ENCODE measurements at regions not wholly inside any gene's neighbourhood (a gene's known extent, or its start where the extent isn't known, plus 50 kb on each side); places are given as distances from the start of the nearest gene placed in this dataset.

- Histone ChIP-seq H3K36me3 (replicated peaks in 1 of 2; ENCODE audit: control extremely low read depth in 1 of 2, control insufficient read depth in 1 of 2, extremely low read depth in 1 of 2, insufficient read depth in 2 of 2, low read length in 1 of 2) (no peaks in the 10 kb centered on the region), H2AFZ (ENCODE audit: insufficient read depth, low read depth, low read length, poor library complexity, severe bottlenecking) (no peak overlapping the region), H3K4me1 (ENCODE audit: control insufficient read depth in 2 of 2, insufficient read depth in 2 of 2, low read length in 2 of 2) (no peaks in the 10 kb centered on the region), H4K20me1 (ENCODE audit: control insufficient read depth, insufficient read depth, low read length, poor library complexity, severe bottlenecking) (no peaks in the 10 kb centered on the region), H3K27me3 (replicated peaks in 1 of 4; ENCODE audit: control extremely low read depth in 1 of 4, control insufficient read depth in 3 of 4, insufficient read depth in 4 of 4, low read length in 3 of 4) (no peaks in the 10 kb centered on the region), H3K4me2 (replicated peaks; ENCODE audit: low read depth, low read length, poor library complexity, severe bottlenecking) (no peak overlapping the region), H3K27ac (ENCODE audit: low read length in 2 of 2) (no peak overlapping the region), H3K9me3 (ENCODE audit: control extremely low read depth in 1 of 3, control insufficient read depth in 2 of 3, insufficient read depth in 1 of 3, low read length in 2 of 3) (no peaks in the 10 kb centered on the region), H3K4me3 (ENCODE audit: control extremely low read depth in 1 of 5, extremely low read depth in 1 of 5, insufficient read depth in 1 of 5, low read depth in 2 of 5, low read length in 4 of 5) (no peak overlapping the region), H3K79me2 (ENCODE audit: control insufficient read depth, insufficient read depth, low read length) (no peaks in the 10 kb centered on the region), H3K9ac (ENCODE audit: low read length) (no peak overlapping the region)
- Mint-ChIP-seq H3K4me1 (no peaks in the 10 kb centered on the region), H3K27ac (no peak overlapping the region), H3K9me3 (ENCODE audit: insufficient read depth) (no peaks in the 10 kb centered on the region), H3K4me3 (no peak overlapping the region), H3K27me3 (no peaks in the 10 kb centered on the region)
- ChIA-PET CTCF (no interaction called here), POLR2A (no interaction called here)
- TF ChIP-seq CTCF (IDR thresholded peaks at IDR 0.05) (no peak), EZH2 (IDR thresholded peaks at IDR 0.05; ENCODE audit: borderline replicate concordance, insufficient read depth, low read depth, low read length, poor library complexity, severe bottlenecking) (no peak)
- no peak for DNase-seq
- intact Hi-C loops (cut with micrococcal nuclease), result no loop called here
- WGBS (ENCODE audit: insufficient coverage), result no CpG with 5 or more reads among the region's 3 CpGs
- no peak for ATAC-seq (ENCODE audit: low read depth)
These were observed 90.6 kb downstream of the ATP6V1G3 start for GRCh38 chr1:198449727-198450433.

GRCh38 chr1:198449261-198449660 is 91.2 kb downstream of the ATP6V1G3 start:
- Histone ChIP-seq H3K27me3 (replicated peaks in 1 of 4; ENCODE audit: control extremely low read depth in 1 of 4, control insufficient read depth in 3 of 4, insufficient read depth in 4 of 4, low read length in 3 of 4) (no peaks in the 10 kb centered on the region), H3K36me3 (replicated peaks in 1 of 2; ENCODE audit: control extremely low read depth in 1 of 2, control insufficient read depth in 1 of 2, extremely low read depth in 1 of 2, insufficient read depth in 2 of 2, low read length in 1 of 2) (no peaks in the 10 kb centered on the region), H3K9ac (ENCODE audit: low read length) (no peak overlapping the region), H3K4me1 (ENCODE audit: control insufficient read depth in 2 of 2, insufficient read depth in 2 of 2, low read length in 2 of 2) (no peaks in the 10 kb centered on the region), H3K27ac (ENCODE audit: low read length in 2 of 2) (no peak overlapping the region), H3K4me2 (replicated peaks; ENCODE audit: low read depth, low read length, poor library complexity, severe bottlenecking) (no peak overlapping the region), H3K9me3 (ENCODE audit: control extremely low read depth in 1 of 3, control insufficient read depth in 2 of 3, insufficient read depth in 1 of 3, low read length in 2 of 3) (no peaks in the 10 kb centered on the region), H4K20me1 (ENCODE audit: control insufficient read depth, insufficient read depth, low read length, poor library complexity, severe bottlenecking) (no peaks in the 10 kb centered on the region), H3K79me2 (ENCODE audit: control insufficient read depth, insufficient read depth, low read length) (no peaks in the 10 kb centered on the region), H3K4me3 (ENCODE audit: control extremely low read depth in 1 of 5, extremely low read depth in 1 of 5, insufficient read depth in 1 of 5, low read depth in 2 of 5, low read length in 4 of 5) (no peak overlapping the region), H2AFZ (ENCODE audit: insufficient read depth, low read depth, low read length, poor library complexity, severe bottlenecking) (no peak overlapping the region)
- ChIA-PET POLR2A (no interaction called here), CTCF (no interaction called here)
- TF ChIP-seq CTCF (IDR thresholded peaks at IDR 0.05) (no peak), EZH2 (IDR thresholded peaks at IDR 0.05; ENCODE audit: borderline replicate concordance, insufficient read depth, low read depth, low read length, poor library complexity, severe bottlenecking) (no peak)
- ATAC-seq (ENCODE audit: low read depth) (no peak), DNase-seq (no peak)
- H3K27me3 Mint-ChIP-seq, result no peaks in the 10 kb centered on the region
- H3K4me3 Mint-ChIP-seq, result no peak overlapping the region
- H3K9me3 Mint-ChIP-seq (ENCODE audit: insufficient read depth), result no peaks in the 10 kb centered on the region
- H3K27ac Mint-ChIP-seq, result no peak overlapping the region
- intact Hi-C loops (cut with micrococcal nuclease), result no loop called here
- H3K4me1 Mint-ChIP-seq, result no peaks in the 10 kb centered on the region
